H1 (cell line): ENCODE measurements at regions not wholly inside any gene's neighbourhood (a gene's known extent, or its start where the extent isn't known, plus 50 kb on each side); places are given as distances from the start of the nearest gene placed in this dataset.

ENCODE experiments used
- CTCF ChIA-PET: fragments of 300-600 bp; sonication (Branson Sonifier 250); formaldehyde crosslinking; loops from one replicate; lab custom pipeline; 2021; ENCODE audit not compliant: partially characterized antibody; lab: Charles Lee
- POLR2A ChIA-PET: fragments of 300-600 bp; sonication (Branson Sonifier 250); formaldehyde crosslinking; loops from one replicate; lab custom pipeline; 2021; ENCODE audit warnings: inconsistent platforms; ENCODE audit not compliant: partially characterized antibody; lab: Charles Lee
- DNase-seq, 2 experiments: peaks; one replicate each; pipeline versions ENCODE4 v3.0.0 to v3.0.0-alpha.2; 2010 to 2022; ENCODE audit warnings: low spot score in 2 of 2, low read depth in 1 of 2, mixed read lengths in 1 of 2
- FAIRE-seq: peaks from 2 replicates; lab custom pipeline; 2011; peaks lifted over from hg19 to GRCh38; lab: Jason Lieb, UNC
- H2AFZ ChIP-seq: 2 replicates; pipeline ENCODE4 v1.8.1; 2012; ENCODE audit warnings: low read length, inconsistent platforms
- H2AK5ac ChIP-seq: 2 replicates; pipeline ENCODE4 v1.6.1; 2013; ENCODE audit warnings: low read depth, low read length
- H2BK120ac ChIP-seq: replicated peaks from 2 replicates; pipeline ENCODE3; 2013; ENCODE audit warnings: low read depth, low read length, inconsistent platforms
- H2BK12ac ChIP-seq: 2 replicates; pipeline ENCODE4 v1.6.1; 2013; ENCODE audit warnings: low read depth, low read length
- H2BK15ac ChIP-seq: 2 replicates; pipeline ENCODE4 v1.6.1; 2013; ENCODE audit warnings: low read length
- H2BK20ac ChIP-seq: 2 replicates; pipeline ENCODE4 v1.6.1; 2013; ENCODE audit warnings: low read length
- H2BK5ac ChIP-seq: 2 replicates; pipeline ENCODE4 v1.6.1; 2013; ENCODE audit warnings: low read depth, low read length
- H3K14ac ChIP-seq: 2 replicates; pipeline ENCODE4 v1.6.1; 2013; ENCODE audit warnings: inconsistent platforms; ENCODE audit not compliant: insufficient read length
- H3K18ac ChIP-seq: 2 replicates; pipeline ENCODE4 v1.6.1; 2013; ENCODE audit warnings: low read length; ENCODE audit errors: extremely low read depth
- H3K23ac ChIP-seq: 2 replicates; pipeline ENCODE4 v1.6.1; 2013; ENCODE audit warnings: inconsistent platforms; ENCODE audit not compliant: insufficient read length
- H3K23me2 ChIP-seq: 2 replicates; pipeline ENCODE4 v1.6.1; 2013; ENCODE audit warnings: low read depth, low read length
- H3K27ac ChIP-seq: 2 replicates; pipeline ENCODE4 v1.6.1; 2011; ENCODE audit warnings: low read depth, low read length, inconsistent platforms
- H3K27me3 ChIP-seq, 4 experiments: replicated peaks in 1 of 4; 1 replicate in 1 of 4; 2 replicates in 3 of 4; pipeline versions ENCODE4 v1.6.1 to v1.8.1; 2011 to 2013; ENCODE audit warnings: low read length in 3 of 4, mild to moderate bottlenecking in 3 of 4, inconsistent platforms in 2 of 4, mixed read lengths in 2 of 4, moderate library complexity in 1 of 4; ENCODE audit not compliant: control insufficient read depth in 3 of 4, insufficient read depth in 3 of 4; ENCODE audit errors: extremely low read depth in 1 of 4
- H3K36me3 ChIP-seq, 4 experiments: 2 replicates each; pipeline versions ENCODE4 v1.6.1 to v1.8.1; 2011 to 2013; ENCODE audit warnings: mild to moderate bottlenecking in 4 of 4, low read length in 3 of 4, moderate library complexity in 2 of 4, control low read depth in 1 of 4, inconsistent platforms in 1 of 4; ENCODE audit not compliant: insufficient read depth in 4 of 4, control insufficient read depth in 2 of 4
- H3K4ac ChIP-seq: replicated peaks from 2 replicates; pipeline ENCODE3; 2013; ENCODE audit warnings: low read length, low read depth, mixed read lengths, inconsistent platforms; ENCODE audit not compliant: insufficient read length
- H3K4me1 ChIP-seq, 4 experiments: replicated peaks in 1 of 4; 1 replicate in 1 of 4; 2 replicates in 3 of 4; pipeline versions ENCODE4 v1.6.1 to v1.8.1; 2011 to 2013; ENCODE audit warnings: low read length in 3 of 4, inconsistent platforms in 2 of 4, mixed read lengths in 1 of 4; ENCODE audit not compliant: insufficient read depth in 4 of 4, control insufficient read depth in 3 of 4
- H3K4me2 ChIP-seq, 2 experiments: 2 replicates each; pipeline versions ENCODE4 v1.6.1 to v1.8.1; 2011 to 2013; ENCODE audit warnings: low read depth in 2 of 2, low read length in 2 of 2, control low read depth in 1 of 2, inconsistent platforms in 1 of 2, mild to moderate bottlenecking in 1 of 2; ENCODE audit not compliant: insufficient read depth in 1 of 2
- H3K4me3 ChIP-seq, 4 experiments: fragments of 200-600, 300-600 bp in 1 of 4; sonication (generic), shearing (Covaris generic), sonication (Bioruptor Twin) in 1 of 4; 2 replicates each; pipeline versions ENCODE4 v1.5.1 to v1.8.1; 2011 to 2016; ENCODE audit warnings: low read length in 4 of 4, low read depth in 3 of 4, control low read depth in 2 of 4, inconsistent platforms in 2 of 4, mild to moderate bottlenecking in 2 of 4, mixed read lengths in 1 of 4, moderate library complexity in 1 of 4; ENCODE audit not compliant: insufficient read depth in 2 of 4; ENCODE audit errors: extremely low read depth in 1 of 4
- H3K56ac ChIP-seq: replicated peaks from 2 replicates; pipeline ENCODE3; 2013; ENCODE audit warnings: low read depth, mild to moderate bottlenecking, mixed read lengths, low read length, inconsistent platforms; ENCODE audit not compliant: insufficient read length
- H3K79me1 ChIP-seq: 2 replicates; pipeline ENCODE4 v1.6.1; 2013; ENCODE audit warnings: low read depth, low read length, control low read depth
- H3K79me2 ChIP-seq, 2 experiments: 2 replicates each; pipeline versions ENCODE4 v1.6.1 to v1.8.1; 2012 to 2013; ENCODE audit warnings: low read length in 2 of 2, mild to moderate bottlenecking in 2 of 2, inconsistent platforms in 1 of 2; ENCODE audit not compliant: insufficient read depth in 2 of 2, control insufficient read depth in 1 of 2
- H3K9ac ChIP-seq, 4 experiments: replicated peaks in 1 of 4; 1 replicate in 1 of 4; 2 replicates in 3 of 4; pipeline versions ENCODE4 v1.6.1 to v1.8.1; 2011 to 2013; ENCODE audit warnings: low read depth in 3 of 4, low read length in 3 of 4, control low read depth in 2 of 4, mild to moderate bottlenecking in 2 of 4, moderate library complexity in 2 of 4, inconsistent platforms in 1 of 4; ENCODE audit errors: extremely low read depth in 1 of 4
- H3K9me3 ChIP-seq, 2 experiments: 2 replicates each; pipeline versions ENCODE4 v1.6.1 to v1.8.1; 2012 to 2013; ENCODE audit warnings: mild to moderate bottlenecking in 2 of 2, moderate library complexity in 2 of 2, control low read depth in 1 of 2, inconsistent platforms in 1 of 2, low read depth in 1 of 2, low read length in 1 of 2, mixed read lengths in 1 of 2; ENCODE audit not compliant: insufficient read depth in 2 of 2
- H4K20me1 ChIP-seq, 2 experiments: replicated peaks in 1 of 2; 2 replicates each; pipeline versions ENCODE3 to v1.8.1; 2011 to 2013; ENCODE audit warnings: inconsistent platforms in 2 of 2, low read length in 2 of 2, mild to moderate bottlenecking in 1 of 2; ENCODE audit not compliant: insufficient read depth in 2 of 2, control insufficient read depth in 1 of 2
- H4K5ac ChIP-seq: 2 replicates; pipeline ENCODE4 v1.6.1; 2013; ENCODE audit warnings: low read length, low read depth, mixed read lengths, inconsistent platforms; ENCODE audit not compliant: insufficient read length
- H4K8ac ChIP-seq: 2 replicates; pipeline ENCODE4 v1.8.0; 2013; ENCODE audit warnings: mild to moderate bottlenecking, moderate library complexity, low read length, inconsistent platforms; ENCODE audit not compliant: insufficient read depth; ENCODE audit errors: extremely low read depth
- H4K91ac ChIP-seq: replicated peaks from 2 replicates; pipeline ENCODE3; 2013; ENCODE audit warnings: low read length, mixed read lengths, inconsistent platforms; ENCODE audit not compliant: insufficient read length
- BRCA1 ChIP-seq: IDR thresholded peaks from 2 replicates; pipeline ENCODE4 v1.6.1; 2012; ENCODE audit warnings: low read depth, low read length, improper control_type of control experiment
- CTBP2 ChIP-seq: IDR thresholded peaks from 2 replicates; pipeline ENCODE4 v1.7.0; 2011; ENCODE audit warnings: borderline replicate concordance, mild to moderate bottlenecking, moderate library complexity, mixed read lengths, low read length; ENCODE audit not compliant: insufficient read depth, insufficient read length
- JUND ChIP-seq: IDR thresholded peaks from 2 replicates; pipeline ENCODE4 v1.6.1; 2011; ENCODE audit warnings: mild to moderate bottlenecking, improper control_type of control experiment, low read length
- NANOG ChIP-seq: IDR thresholded peaks from 2 replicates; pipeline ENCODE4 v1.6.1; 2011; ENCODE audit warnings: low read length, low read depth, mild to moderate bottlenecking, inconsistent platforms; ENCODE audit not compliant: insufficient read depth, poor library complexity, severe bottlenecking
- NRF1 ChIP-seq: IDR thresholded peaks from 2 replicates; pipeline ENCODE4 v1.6.1; 2011; ENCODE audit warnings: mild to moderate bottlenecking, low read depth, low read length, improper control_type of control experiment
- POLR2A ChIP-seq, 2 experiments: IDR thresholded peaks; 1 replicate in 1 of 2; 2 replicates in 1 of 2; pipeline ENCODE4 v1.6.1; 2011; ENCODE audit warnings: low read depth in 2 of 2, low read length in 2 of 2, mild to moderate bottlenecking in 2 of 2; ENCODE audit errors: control extremely low read depth in 1 of 2
- SAP30 ChIP-seq: fragments of 300-600 bp; sonication (generic); IDR thresholded peaks from 2 replicates; pipeline ENCODE4 v1.7.1; 2012; ENCODE audit warnings: low read length, moderate library complexity, mild to moderate bottlenecking, inconsistent platforms; ENCODE audit not compliant: insufficient read depth, insufficient replicate concordance
- SIRT6 ChIP-seq: IDR thresholded peaks from one replicate; pipeline ENCODE4 v1.7.1; 2012; ENCODE audit warnings: low read length, inconsistent platforms
- SP2 ChIP-seq: IDR thresholded peaks from 2 replicates; pipeline ENCODE4 v1.6.1; 2012; ENCODE audit warnings: mild to moderate bottlenecking, low read length, inconsistent platforms
- SP4 ChIP-seq: IDR thresholded peaks from 2 replicates; pipeline ENCODE4 v1.6.1; 2012; ENCODE audit warnings: low read length, inconsistent platforms
- YY1 ChIP-seq: IDR thresholded peaks from 2 replicates; pipeline ENCODE4 v1.6.1; 2011; ENCODE audit warnings: low read depth, mild to moderate bottlenecking, low read length
- WGBS, 2 experiments: shearing (Covaris generic) in 1 of 2; methylation state at CpG; one replicate each; pipeline versions ENCODE4 v1.1.6 to v1.1.7; 2013 to 2015; ENCODE audit warnings: low lambda C conversion rate in 2 of 2, mixed read lengths in 2 of 2, inconsistent platforms in 1 of 2, low coverage in 1 of 2, missing lambda C conversion rate in 1 of 2; ENCODE audit not compliant: insufficient replicate concordance in 2 of 2, insufficient coverage in 1 of 2, insufficient read length in 1 of 2; ENCODE audit errors: extremely low coverage in 1 of 2, missing lambda C conversion rate in 1 of 2; 5-methylcytosine and 5-hydroxymethylcytosine counted together

DNA sequence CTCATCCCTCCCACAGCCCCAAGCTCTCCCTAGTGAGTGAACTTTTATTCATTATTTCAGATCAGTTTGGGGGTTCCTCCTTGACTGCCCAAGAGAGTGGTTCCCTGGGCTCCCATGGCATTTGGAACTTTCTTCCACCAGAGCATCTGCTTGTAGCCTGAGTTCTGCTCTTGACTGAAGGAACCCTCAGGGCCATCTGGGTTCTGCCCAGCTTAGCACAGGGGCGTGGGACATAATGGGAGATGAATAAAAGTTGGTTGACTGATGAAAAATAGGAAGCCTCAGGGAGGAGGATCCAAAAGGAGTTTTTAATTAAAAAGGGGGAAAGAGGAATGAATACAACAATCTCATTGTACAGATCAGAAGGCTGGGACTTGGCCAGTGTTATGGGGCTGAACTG, 73.4 kb downstream of the CYTL1 start:
- H3K79me1 ChIP-seq, result no peaks in the 10 kb centered on the region
- no peaks in the 10 kb centered on the region for H4K20me1 ChIP-seq
- no peak overlapping the region for H3K56ac ChIP-seq
- H3K4me2 ChIP-seq, result no peak overlapping the region
- no peak overlapping the region for H3K14ac ChIP-seq
- H2AFZ ChIP-seq, result no peak overlapping the region
- no peak overlapping the region for H2BK15ac ChIP-seq
- no peak for FAIRE-seq
- TF ChIP-seq JUND, result no peak
- TF ChIP-seq POLR2A (IDR thresholded peaks at IDR 0.05; ENCODE audit: control extremely low read depth in 1 of 2, low read depth in 2 of 2, low read length in 2 of 2), result no peak
- no peak for TF ChIP-seq SP4
- no peak for TF ChIP-seq SAP30
- no peak for TF ChIP-seq SP2
- no peak for TF ChIP-seq CTBP2
- TF ChIP-seq NANOG, result no peak
- no peak for TF ChIP-seq BRCA1
- no peak for TF ChIP-seq SIRT6
- TF ChIP-seq YY1, result no peak
- TF ChIP-seq NRF1, result no peak
- TF ChIP-seq, all 59 proteins: peak for 0
- Histone ChIP-seq H2BK20ac (no peak overlapping the region), H3K4me1 (no peaks in the 10 kb centered on the region), H4K5ac (no peak overlapping the region), H2BK120ac (no peak overlapping the region), H4K8ac (no peak overlapping the region), H3K4ac (no peak overlapping the region), H3K9ac (no peak overlapping the region), H3K4me3 (no peak overlapping the region), H3K23ac (no peak overlapping the region), H3K36me3 (no peaks in the 10 kb centered on the region), H2BK12ac (no peak overlapping the region), H3K27ac (no peak overlapping the region), H3K9me3 (no peaks in the 10 kb centered on the region; a peak in 1 of 4 replicates), H3K18ac (no peak overlapping the region), H4K91ac (no peak overlapping the region), H3K79me2 (no peaks in the 10 kb centered on the region), H2AK5ac (no peak overlapping the region), H3K27me3 (no peaks in the 10 kb centered on the region; a peak in 1 of 7 replicates), H2BK5ac (no peak overlapping the region), H3K23me2 (no peaks in the 10 kb centered on the region)
- 57% methylated on average over 1 of the region's 1 CpG; no CpG with 5 or more reads in 1 of the 2 experiments for WGBS, 2 experiments
- DNase-seq, result no peak
- ChIA-PET CTCF (no interaction called here), POLR2A (no interaction called here)
